ENCODE measurements at regions not wholly inside any gene's neighbourhood (a gene's known extent, or its start where the extent isn't known, plus 50 kb on each side); places are given as distances from the start of the nearest gene placed in this dataset.

- ChIA-PET POLR2A (no interaction called here), CTCF (no interaction called here)
- Histone ChIP-seq H3K9me3 (no peaks in the 10 kb centered on the region), H3K36me3 (ENCODE audit: control insufficient read depth, insufficient read depth, low read length) (no peaks in the 10 kb centered on the region), H3K27me3 (replicated peaks; ENCODE audit: control insufficient read depth, insufficient read depth, low read length) (no peaks in the 10 kb centered on the region), H3K4me3 (ENCODE audit: low read depth, low read length) (no peak overlapping the region), H3K4me1 (no peaks in the 10 kb centered on the region)
- H3K4me3 Mint-ChIP-seq (ENCODE audit: unreplicated experiment), result no peak overlapping the region
- BruUV-seq (replicated peaks), result no TSS peak
- H3K27ac Mint-ChIP-seq (ENCODE audit: unreplicated experiment), result no peak overlapping the region
- no peak for TF ChIP-seq CTCF (IDR thresholded peaks at IDR 0.05; ENCODE audit: insufficient read depth in 1 of 2, low read depth in 1 of 2, low read length in 1 of 2, severe bottlenecking in 1 of 2, unreplicated experiment in 1 of 2)
- H3K4me1 Mint-ChIP-seq (ENCODE audit: low read depth, unreplicated experiment), result no peaks in the 10 kb centered on the region
- intact Hi-C loops (cut with micrococcal nuclease; ENCODE audit: unreplicated experiment), result no loop called here
- H3K36me3 Mint-ChIP-seq (ENCODE audit: insufficient read depth, unreplicated experiment), result no peaks in the 10 kb centered on the region
- H3K27me3 Mint-ChIP-seq (ENCODE audit: insufficient read depth, unreplicated experiment), result no peaks in the 10 kb centered on the region
- H3K9me3 Mint-ChIP-seq (ENCODE audit: unreplicated experiment), result peaks cover 18% of the 10 kb centered on the region
- no peak for DNase-seq
These were observed 739.2 kb downstream of the BRINP1 start for GRCh38 chr9:118630079-118630478.

GRCh38 chr9:118630931-118631595 is 738.2 kb downstream of the BRINP1 start:
- no TSS peak for BruUV-seq (replicated peaks)
- Mint-ChIP-seq H3K27ac (ENCODE audit: unreplicated experiment) (no peak overlapping the region), H3K36me3 (ENCODE audit: insufficient read depth, unreplicated experiment) (no peaks in the 10 kb centered on the region), H3K4me3 (ENCODE audit: unreplicated experiment) (no peak overlapping the region), H3K4me1 (ENCODE audit: low read depth, unreplicated experiment) (no peaks in the 10 kb centered on the region), H3K27me3 (ENCODE audit: insufficient read depth, unreplicated experiment) (no peaks in the 10 kb centered on the region), H3K9me3 (ENCODE audit: unreplicated experiment) (peaks cover 18% of the 10 kb centered on the region)
- Histone ChIP-seq H3K9me3 (no peaks in the 10 kb centered on the region), H3K27me3 (replicated peaks; ENCODE audit: control insufficient read depth, insufficient read depth, low read length) (no peaks in the 10 kb centered on the region), H3K4me1 (no peaks in the 10 kb centered on the region), H3K36me3 (ENCODE audit: control insufficient read depth, insufficient read depth, low read length) (no peaks in the 10 kb centered on the region), H3K4me3 (ENCODE audit: low read depth, low read length) (no peak overlapping the region)
- ChIA-PET POLR2A (no interaction called here), CTCF (no interaction called here)
- DNase-seq, result no peak
- intact Hi-C loops (cut with micrococcal nuclease; ENCODE audit: unreplicated experiment), result no loop called here
- no peak for TF ChIP-seq CTCF (IDR thresholded peaks at IDR 0.05; ENCODE audit: insufficient read depth in 1 of 2, low read depth in 1 of 2, low read length in 1 of 2, severe bottlenecking in 1 of 2, unreplicated experiment in 1 of 2)

GRCh38 chr9:118631956-118632355 is 737.3 kb downstream of the BRINP1 start:
- ChIA-PET POLR2A (no interaction called here), CTCF (no interaction called here)
- Histone ChIP-seq H3K36me3 (ENCODE audit: control insufficient read depth, insufficient read depth, low read length) (no peaks in the 10 kb centered on the region), H3K4me3 (ENCODE audit: low read depth, low read length) (no peak overlapping the region), H3K9me3 (no peaks in the 10 kb centered on the region), H3K4me1 (no peaks in the 10 kb centered on the region), H3K27me3 (replicated peaks; ENCODE audit: control insufficient read depth, insufficient read depth, low read length) (no peaks in the 10 kb centered on the region)
- Mint-ChIP-seq H3K9me3 (ENCODE audit: unreplicated experiment) (peaks cover 18% of the 10 kb centered on the region), H3K4me3 (ENCODE audit: unreplicated experiment) (no peak overlapping the region), H3K27ac (ENCODE audit: unreplicated experiment) (no peak overlapping the region), H3K4me1 (ENCODE audit: low read depth, unreplicated experiment) (no peaks in the 10 kb centered on the region), H3K27me3 (ENCODE audit: insufficient read depth, unreplicated experiment) (no peaks in the 10 kb centered on the region), H3K36me3 (ENCODE audit: insufficient read depth, unreplicated experiment) (no peaks in the 10 kb centered on the region)
- BruUV-seq (replicated peaks), result no TSS peak
- TF ChIP-seq CTCF (IDR thresholded peaks at IDR 0.05; ENCODE audit: insufficient read depth in 1 of 2, low read depth in 1 of 2, low read length in 1 of 2, severe bottlenecking in 1 of 2, unreplicated experiment in 1 of 2), result no peak
- intact Hi-C loops (cut with micrococcal nuclease; ENCODE audit: unreplicated experiment), result no loop called here
- no peak for DNase-seq

Data from Caco-2 (cell line).